LNCAP (cell line): ENCODE measurements at regions not wholly inside any gene's neighbourhood (a gene's known extent, or its start where the extent isn't known, plus 50 kb on each side); places are given as distances from the start of the nearest gene placed in this dataset.

Experiments used
- TF ChIP-seq, protein P1 (sequence below): fragments of 450-650 bp; IDR thresholded peaks from 2 replicates; pipeline ENCODE4 v1.5.1; 2017; ENCODE audit warnings: mild to moderate bottlenecking

DNA sequence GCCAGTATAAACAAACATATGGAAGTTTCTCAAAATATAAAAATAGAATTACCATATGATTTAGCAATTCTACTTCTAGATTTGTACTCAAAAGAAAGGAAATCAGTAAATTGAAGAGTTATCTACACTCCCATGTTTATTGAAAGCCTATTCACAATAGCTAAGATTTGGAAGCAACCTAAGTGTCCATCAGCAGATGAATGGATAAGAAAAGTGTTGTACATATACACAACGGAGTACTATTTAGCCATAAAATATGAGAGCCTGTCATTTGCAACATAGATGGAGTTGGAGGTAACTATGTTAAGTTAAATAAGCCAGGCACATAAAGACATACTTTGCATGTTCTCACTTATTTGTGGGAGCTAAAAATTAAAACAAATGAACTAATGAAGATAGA lies 257.8 kb downstream of the TEX13C start:
- TF ChIP-seq, protein P1, sequence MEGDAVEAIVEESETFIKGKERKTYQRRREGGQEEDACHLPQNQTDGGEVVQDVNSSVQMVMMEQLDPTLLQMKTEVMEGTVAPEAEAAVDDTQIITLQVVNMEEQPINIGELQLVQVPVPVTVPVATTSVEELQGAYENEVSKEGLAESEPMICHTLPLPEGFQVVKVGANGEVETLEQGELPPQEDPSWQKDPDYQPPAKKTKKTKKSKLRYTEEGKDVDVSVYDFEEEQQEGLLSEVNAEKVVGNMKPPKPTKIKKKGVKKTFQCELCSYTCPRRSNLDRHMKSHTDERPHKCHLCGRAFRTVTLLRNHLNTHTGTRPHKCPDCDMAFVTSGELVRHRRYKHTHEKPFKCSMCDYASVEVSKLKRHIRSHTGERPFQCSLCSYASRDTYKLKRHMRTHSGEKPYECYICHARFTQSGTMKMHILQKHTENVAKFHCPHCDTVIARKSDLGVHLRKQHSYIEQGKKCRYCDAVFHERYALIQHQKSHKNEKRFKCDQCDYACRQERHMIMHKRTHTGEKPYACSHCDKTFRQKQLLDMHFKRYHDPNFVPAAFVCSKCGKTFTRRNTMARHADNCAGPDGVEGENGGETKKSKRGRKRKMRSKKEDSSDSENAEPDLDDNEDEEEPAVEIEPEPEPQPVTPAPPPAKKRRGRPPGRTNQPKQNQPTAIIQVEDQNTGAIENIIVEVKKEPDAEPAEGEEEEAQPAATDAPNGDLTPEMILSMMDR: no peak

- TF ChIP-seq, protein P1: no peak
Measured at GRCh38 chrX:125604448-125604847, 284.8 kb downstream of the TEX13C start.

- TF ChIP-seq, protein P1: no peak
Measured at GRCh38 chrX:125605145-125605544, 285.5 kb downstream of the TEX13C start.

- TF ChIP-seq, protein P1: no peak
Measured at GRCh38 chrX:125620715-125621587, 301.3 kb downstream of the TEX13C start.

- TF ChIP-seq, protein P1: no peak
Measured at GRCh38 chrX:125621588-125621927, 301.9 kb downstream of the TEX13C start.

DNA sequence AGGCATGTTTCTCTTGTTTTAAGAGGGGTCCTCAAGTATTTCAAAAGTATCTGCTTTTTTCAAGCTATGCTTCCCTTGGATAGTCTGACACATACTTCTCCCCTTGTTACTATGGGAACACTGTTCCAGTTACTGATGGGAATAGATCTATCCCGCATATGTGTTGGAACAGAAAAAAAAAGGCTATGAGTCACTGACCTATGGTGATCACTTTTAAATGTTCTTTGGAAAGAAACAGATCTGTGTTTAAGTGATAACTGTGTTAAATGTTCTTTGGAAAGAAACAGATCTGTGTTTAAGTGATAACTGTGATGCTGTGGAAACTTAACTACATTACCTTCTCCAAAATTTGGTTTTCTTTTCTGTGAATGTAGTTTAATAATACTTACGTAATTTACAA lies 303.2 kb downstream of the TEX13C start:
- TF ChIP-seq, protein P1: no peak

- TF ChIP-seq, protein P1: no peak
Measured at GRCh38 chrX:125627676-125628075, 308.0 kb downstream of the TEX13C start.
